Liver (tissue), 8 donors: ENCODE measurements at regions not wholly inside any gene's neighbourhood (a gene's known extent, or its start where the extent isn't known, plus 50 kb on each side); places are given as distances from the start of the nearest gene placed in this dataset.

ENCODE experiments used
- DNase-seq: peaks from one replicate; pipeline ENCODE4 v3.0.0-alpha.2; 2017; ENCODE audit warnings: low spot score
- H3K27ac ChIP-seq, 2 donors: one replicate each; pipeline ENCODE4 v1.7.0; 2013; ENCODE audit warnings: inconsistent platforms in 2 of 2, low read length in 2 of 2, control low read depth in 1 of 2, low read depth in 1 of 2, mild to moderate bottlenecking in 1 of 2
- H3K27me3 ChIP-seq, 4 donors: one replicate each; pipeline versions ENCODE4 v1.6.1 to v1.7.0; 2013; ENCODE audit warnings: low read length in 3 of 4, inconsistent platforms in 1 of 4, mild to moderate bottlenecking in 1 of 4, moderate library complexity in 1 of 4; ENCODE audit not compliant: control insufficient read depth in 4 of 4, insufficient read depth in 4 of 4
- H3K36me3 ChIP-seq, 4 donors: one replicate each; pipeline versions ENCODE4 v1.6.1 to v1.7.0; 2013; ENCODE audit warnings: low read length in 3 of 4, mild to moderate bottlenecking in 3 of 4, low read depth in 1 of 4, moderate library complexity in 1 of 4; ENCODE audit not compliant: control insufficient read depth in 4 of 4, insufficient read depth in 3 of 4
- H3K4me1 ChIP-seq, 4 donors: one replicate each; pipeline versions ENCODE4 v1.6.1 to v1.7.0; 2013; ENCODE audit warnings: low read length in 3 of 4, mild to moderate bottlenecking in 3 of 4, moderate library complexity in 1 of 4; ENCODE audit not compliant: control insufficient read depth in 4 of 4, insufficient read depth in 4 of 4
- H3K4me3 ChIP-seq, 3 donors: one replicate each; pipeline versions ENCODE4 v1.6.1 to v1.7.0; 2013; ENCODE audit warnings: low read length in 3 of 3, control low read depth in 1 of 3, low read depth in 1 of 3, mild to moderate bottlenecking in 1 of 3
- H3K9ac ChIP-seq, 2 donors: one replicate each; pipeline ENCODE4 v1.7.0; 2013; ENCODE audit warnings: low read length in 2 of 2, mild to moderate bottlenecking in 2 of 2, moderate library complexity in 2 of 2, control low read depth in 1 of 2, low read depth in 1 of 2
- H3K9me3 ChIP-seq, 4 donors: one replicate each; pipeline versions ENCODE4 v1.6.1 to v1.7.0; 2013; ENCODE audit warnings: low read length in 3 of 4; ENCODE audit not compliant: control insufficient read depth in 4 of 4
- FOXA1 ChIP-seq: IDR thresholded peaks from 2 replicates; pipeline ENCODE4 v1.6.1; 2016; ENCODE audit warnings: antibody characterized with exemption
- FOXA2 ChIP-seq: IDR thresholded peaks from 2 replicates; pipeline ENCODE4 v1.6.1; 2016; ENCODE audit warnings: antibody characterized with exemption
- GABPA ChIP-seq, 2 donors: IDR thresholded peaks in 1 of 2; conservative IDR thresholded peaks in 1 of 2; 2 replicates each; pipeline ENCODE4 v1.6.1; 2016; ENCODE audit warnings: antibody characterized with exemption in 2 of 2, mild to moderate bottlenecking in 1 of 2, moderate library complexity in 1 of 2
- HNF4A ChIP-seq, 2 donors: conservative IDR thresholded peaks; 2 replicates each; pipeline ENCODE4 v1.6.1; 2016; ENCODE audit warnings: antibody characterized with exemption in 2 of 2, mild to moderate bottlenecking in 2 of 2
- HNF4G ChIP-seq: IDR thresholded peaks from 2 replicates; pipeline ENCODE4 v1.6.1; 2016; ENCODE audit warnings: antibody characterized with exemption
- JUND ChIP-seq, 2 donors: IDR thresholded peaks; 2 replicates each; pipeline ENCODE4 v1.6.1; 2016; ENCODE audit warnings: antibody characterized with exemption in 2 of 2
- NR2F2 ChIP-seq: IDR thresholded peaks from 2 replicates; pipeline ENCODE4 v1.6.1; 2016; ENCODE audit warnings: antibody characterized with exemption
- REST ChIP-seq: IDR thresholded peaks from 2 replicates; pipeline ENCODE4 v1.6.1; 2016; ENCODE audit warnings: antibody characterized with exemption, mild to moderate bottlenecking
- SP1 ChIP-seq: IDR thresholded peaks from 2 replicates; pipeline ENCODE4 v1.6.1; 2018; ENCODE audit warnings: antibody characterized with exemption, mild to moderate bottlenecking
- YY1 ChIP-seq: IDR thresholded peaks from 2 replicates; pipeline ENCODE4 v1.6.1; 2016; ENCODE audit warnings: antibody characterized with exemption, mild to moderate bottlenecking
- WGBS: extraction: QIAGEN DNeasy Blood & Tissue Kit; methylation state at CpG from one replicate; pipeline ENCODE4 v1.1.7; 2013; 5-methylcytosine and 5-hydroxymethylcytosine counted together
- TF ChIP-seq, protein P1 (sequence below): IDR thresholded peaks from 2 replicates; pipeline ENCODE4 v1.6.1; 2016; ENCODE audit warnings: antibody characterized with exemption
- TF ChIP-seq, protein P2 (sequence below): fragments of 150-350 bp; IDR thresholded peaks from 2 replicates; pipeline ENCODE4 v1.5.1; 2017; ENCODE audit warnings: improper control_type of control experiment, low read depth, low read length; ENCODE audit not compliant: missing input control
- TF ChIP-seq, protein P3 (sequence below): IDR thresholded peaks from 2 replicates; pipeline ENCODE4 v1.6.1; 2016; ENCODE audit warnings: antibody characterized with exemption
- donor health status: healthy.
- donor health status: healthy.
- donor health status: healthy.
- donor health status: healthy.
- donor health status: healthy.

DNA sequence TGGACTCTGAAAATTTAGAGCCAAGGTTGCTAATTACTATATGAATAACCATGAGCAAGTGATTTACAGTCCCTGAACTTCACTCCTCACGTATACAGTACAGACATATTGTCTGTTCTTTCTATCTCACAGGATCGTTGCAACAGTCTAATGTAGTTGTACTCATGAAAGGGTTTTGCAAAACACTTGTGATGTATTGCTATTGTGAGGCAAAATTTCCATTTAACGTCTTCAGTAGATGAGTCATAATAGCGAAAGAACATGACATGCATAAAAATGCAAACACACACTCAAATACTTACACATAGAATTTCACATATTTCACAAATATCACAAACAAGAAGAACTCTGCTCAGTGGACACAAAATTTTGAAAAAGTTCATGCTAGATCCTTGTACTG lies 134.6 kb upstream of the TRPC6 start:
- TF ChIP-seq GABPA (IDR thresholded peaks at IDR 0.05 in 1 of 2, conservative IDR thresholded peaks at IDR 0.05 in 1 of 2): no peak
- TF ChIP-seq YY1: no peak
- TF ChIP-seq NR2F2: no peak
- TF ChIP-seq, protein P1, sequence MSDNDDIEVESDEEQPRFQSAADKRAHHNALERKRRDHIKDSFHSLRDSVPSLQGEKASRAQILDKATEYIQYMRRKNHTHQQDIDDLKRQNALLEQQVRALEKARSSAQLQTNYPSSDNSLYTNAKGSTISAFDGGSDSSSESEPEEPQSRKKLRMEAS: no peak
- TF ChIP-seq HNF4G: no peak
- H3K9ac ChIP-seq: no peak overlapping the region
- no peaks in the 10 kb centered on the region for H3K4me1 ChIP-seq
- H3K27ac ChIP-seq: no peak overlapping the region
- no peaks in the 10 kb centered on the region for H3K27me3 ChIP-seq
- WGBS: 83% methylated on average over 4 of the region's 4 CpGs
- DNase-seq: no peak
- no peak overlapping the region for H3K4me3 ChIP-seq
- no peaks in the 10 kb centered on the region for H3K36me3 ChIP-seq
- peaks cover 0 to 3% (median 0%) of the 10 kb centered on the region in 4 donors for H3K9me3 ChIP-seq

GRCh38 chr11:101717619-101718018 lies 133.8 kb upstream of the TRPC6 start:
- TF ChIP-seq, protein P2, sequence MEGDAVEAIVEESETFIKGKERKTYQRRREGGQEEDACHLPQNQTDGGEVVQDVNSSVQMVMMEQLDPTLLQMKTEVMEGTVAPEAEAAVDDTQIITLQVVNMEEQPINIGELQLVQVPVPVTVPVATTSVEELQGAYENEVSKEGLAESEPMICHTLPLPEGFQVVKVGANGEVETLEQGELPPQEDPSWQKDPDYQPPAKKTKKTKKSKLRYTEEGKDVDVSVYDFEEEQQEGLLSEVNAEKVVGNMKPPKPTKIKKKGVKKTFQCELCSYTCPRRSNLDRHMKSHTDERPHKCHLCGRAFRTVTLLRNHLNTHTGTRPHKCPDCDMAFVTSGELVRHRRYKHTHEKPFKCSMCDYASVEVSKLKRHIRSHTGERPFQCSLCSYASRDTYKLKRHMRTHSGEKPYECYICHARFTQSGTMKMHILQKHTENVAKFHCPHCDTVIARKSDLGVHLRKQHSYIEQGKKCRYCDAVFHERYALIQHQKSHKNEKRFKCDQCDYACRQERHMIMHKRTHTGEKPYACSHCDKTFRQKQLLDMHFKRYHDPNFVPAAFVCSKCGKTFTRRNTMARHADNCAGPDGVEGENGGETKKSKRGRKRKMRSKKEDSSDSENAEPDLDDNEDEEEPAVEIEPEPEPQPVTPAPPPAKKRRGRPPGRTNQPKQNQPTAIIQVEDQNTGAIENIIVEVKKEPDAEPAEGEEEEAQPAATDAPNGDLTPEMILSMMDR: no peak
- TF ChIP-seq FOXA2 (no peak), GABPA (IDR thresholded peaks at IDR 0.05 in 1 of 2, conservative IDR thresholded peaks at IDR 0.05 in 1 of 2) (no peak), REST (no peak), HNF4G (no peak), SP1 (no peak), JUND (IDR thresholded peaks at IDR 0.05) (no peak), FOXA1 (no peak), HNF4A (conservative IDR thresholded peaks at IDR 0.05) (no peak)
- TF ChIP-seq, protein P3, sequence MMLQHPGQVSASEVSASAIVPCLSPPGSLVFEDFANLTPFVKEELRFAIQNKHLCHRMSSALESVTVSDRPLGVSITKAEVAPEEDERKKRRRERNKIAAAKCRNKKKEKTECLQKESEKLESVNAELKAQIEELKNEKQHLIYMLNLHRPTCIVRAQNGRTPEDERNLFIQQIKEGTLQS: no peak
- TF ChIP-seq, protein P1: no peak
- H3K4me1 ChIP-seq: no peaks in the 10 kb centered on the region
- DNase-seq: no peak
- no peak overlapping the region for H3K4me3 ChIP-seq
- 87% methylated on average over 1 of the region's 1 CpG for WGBS
- peaks cover 0 to 6% (median 0%) of the 10 kb centered on the region in 4 donors for H3K9me3 ChIP-seq
- no peak overlapping the region for H3K9ac ChIP-seq
- no peak overlapping the region for H3K27ac ChIP-seq
- H3K27me3 ChIP-seq: no peaks in the 10 kb centered on the region
- no peaks in the 10 kb centered on the region for H3K36me3 ChIP-seq

DNA sequence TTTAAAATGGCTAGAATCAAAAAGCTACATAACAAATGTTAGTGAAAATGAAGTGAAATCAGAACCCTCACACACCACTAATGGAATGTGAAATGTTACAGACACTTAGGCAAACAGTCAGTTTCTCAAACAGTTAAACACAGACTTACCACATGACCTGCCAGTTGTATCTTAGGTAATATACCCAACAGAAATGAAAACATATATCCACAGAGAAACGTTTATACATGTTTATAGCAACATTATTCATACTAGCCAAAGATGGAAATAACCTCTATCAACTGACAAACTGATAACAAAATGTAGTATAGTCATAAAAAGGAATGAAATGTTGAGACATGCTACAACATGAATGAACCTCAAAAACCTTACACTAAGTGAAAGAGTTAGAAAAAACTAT lies 131.5 kb upstream of the TRPC6 start:
- 2% methylated on average over 1 of the region's 1 CpG for WGBS
- no peaks in the 10 kb centered on the region for H3K4me1 ChIP-seq
- no peak overlapping the region for H3K27ac ChIP-seq
- DNase-seq: no peak
- H3K4me3 ChIP-seq: no peak overlapping the region
- no peaks in the 10 kb centered on the region for H3K36me3 ChIP-seq
- no peak overlapping the region for H3K9ac ChIP-seq
- H3K27me3 ChIP-seq: no peaks in the 10 kb centered on the region
- peaks cover 0 to 6% (median 0%) of the 10 kb centered on the region in 4 donors for H3K9me3 ChIP-seq
- TF ChIP-seq JUND (IDR thresholded peaks at IDR 0.05): no peak
- no peak for TF ChIP-seq HNF4G
- TF ChIP-seq, protein P3: no peak
- no peak for TF ChIP-seq REST
- TF ChIP-seq FOXA1: no peak
- TF ChIP-seq, protein P2: no peak
- TF ChIP-seq, protein P1: no peak
- no peak for TF ChIP-seq HNF4A (conservative IDR thresholded peaks at IDR 0.05)
- no peak for TF ChIP-seq YY1
